ENCODE measurements at regions not wholly inside any gene's neighbourhood (a gene's known extent, or its start where the extent isn't known, plus 50 kb on each side); places are given as distances from the start of the nearest gene placed in this dataset.

DNA sequence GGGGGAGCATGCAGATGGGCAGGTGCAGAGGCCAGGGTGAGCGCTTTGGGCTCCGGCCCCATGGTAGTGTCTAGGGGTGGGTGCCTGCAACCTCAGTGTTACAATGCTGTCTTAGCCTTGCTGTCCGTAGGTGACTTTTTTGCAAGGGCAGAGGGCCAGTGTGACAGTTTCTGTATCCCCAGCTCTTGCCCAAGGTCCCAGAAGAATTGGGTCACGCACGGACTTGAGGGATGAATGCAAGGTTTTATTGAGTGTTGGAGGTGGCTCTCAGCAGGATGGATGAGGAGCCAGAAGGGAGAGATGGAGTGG is 492.5 kb downstream of the AGTPBP1 start:
- no peak for DNase-seq

DNA sequence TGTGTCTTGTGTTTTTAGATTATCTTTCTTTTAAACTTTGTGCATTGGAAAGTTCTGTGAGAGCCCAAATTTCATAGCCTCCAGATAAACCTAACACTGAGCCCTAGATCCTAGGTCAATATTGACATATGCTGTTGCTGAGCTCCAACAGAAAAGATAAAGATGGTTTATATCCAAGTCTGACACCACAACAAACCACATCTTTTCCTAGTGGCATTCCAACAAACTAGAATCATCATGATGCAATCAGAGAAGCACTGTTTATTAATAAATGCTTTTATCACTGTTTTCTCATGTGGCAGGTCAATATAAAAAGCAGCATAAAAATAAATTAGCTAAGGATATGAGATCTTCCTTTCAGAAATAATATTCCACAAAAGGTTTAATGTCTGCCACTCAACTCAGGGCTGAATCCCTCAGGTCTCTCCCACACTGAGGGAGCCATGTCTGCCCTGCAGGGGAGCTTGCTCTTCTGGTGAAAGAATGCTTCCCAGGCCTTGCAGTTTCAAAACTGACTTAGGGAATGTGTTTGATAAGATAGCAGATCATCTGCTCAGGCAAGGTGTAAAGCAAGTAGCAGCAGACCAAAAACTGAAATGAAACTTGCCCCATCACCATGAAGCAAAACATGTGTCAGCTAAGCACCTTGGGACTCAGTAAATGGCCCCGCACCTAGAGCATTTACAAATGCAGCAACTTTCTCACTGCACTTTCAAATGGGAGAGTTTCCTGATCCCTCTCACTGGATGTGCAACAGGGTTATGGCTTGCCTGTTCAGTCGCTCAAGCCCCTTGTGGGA is 493.0 kb downstream of the AGTPBP1 start:
- no peak for DNase-seq

DNA sequence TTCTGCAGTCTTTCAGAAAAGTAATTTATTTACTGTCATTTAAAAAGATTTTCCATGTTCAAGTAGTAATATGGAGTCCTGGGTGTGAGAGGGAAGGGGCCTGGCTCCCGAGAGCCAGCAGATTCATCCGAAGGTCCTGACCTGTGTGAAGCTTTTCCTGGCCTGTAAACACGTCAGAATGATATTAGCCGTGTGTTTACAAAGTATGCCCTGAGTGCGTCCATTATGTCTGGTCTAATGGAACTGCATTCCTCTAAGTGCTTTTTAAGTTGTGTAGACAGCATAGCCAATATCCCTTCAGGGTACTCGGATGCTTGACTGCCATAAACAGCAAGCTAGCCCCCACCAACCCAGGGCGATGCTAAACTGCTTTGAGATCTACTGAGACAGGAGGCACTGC is 495.2 kb downstream of the AGTPBP1 start:
- DNase-seq = peak; percentile 48

DNA sequence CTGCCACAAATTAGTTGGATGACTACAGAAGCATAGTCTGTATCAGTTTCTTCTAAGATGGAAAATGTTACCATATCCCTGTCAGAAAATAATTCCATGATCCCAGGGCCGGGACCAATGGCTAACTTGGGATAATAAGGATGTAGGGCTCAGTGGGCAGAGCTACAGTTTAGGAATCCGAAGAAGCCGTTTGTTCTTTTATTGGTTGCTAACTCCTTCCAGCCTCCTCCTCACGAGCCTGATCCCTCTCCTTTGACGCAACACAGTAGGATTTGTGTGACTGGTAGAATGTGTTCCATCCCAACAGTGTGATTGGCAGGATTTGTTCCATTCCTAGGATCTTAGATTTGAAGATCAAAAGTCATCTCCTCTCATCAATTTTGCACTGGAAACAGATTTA is 496.9 kb downstream of the AGTPBP1 start:
- DNase-seq = no peak

DNA sequence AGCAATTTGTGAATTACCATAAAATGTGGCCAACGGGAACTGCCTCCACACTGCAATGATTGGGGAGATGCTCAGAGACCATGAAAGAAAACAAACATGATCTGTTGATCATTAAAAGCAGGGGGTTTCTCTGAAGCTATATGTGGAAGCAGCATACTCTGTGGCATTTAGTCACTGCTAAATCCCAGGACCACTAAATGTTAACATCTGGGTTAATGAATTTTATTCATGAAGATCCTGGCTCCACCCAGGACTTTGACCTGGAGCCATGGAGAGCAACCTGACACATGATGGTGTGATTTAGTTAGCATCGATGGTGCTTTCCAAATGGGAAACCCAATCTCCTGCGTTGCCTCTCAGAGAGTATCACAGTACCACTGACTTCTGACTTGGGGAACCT is 497.8 kb downstream of the AGTPBP1 start:
- no peak for DNase-seq

DNA sequence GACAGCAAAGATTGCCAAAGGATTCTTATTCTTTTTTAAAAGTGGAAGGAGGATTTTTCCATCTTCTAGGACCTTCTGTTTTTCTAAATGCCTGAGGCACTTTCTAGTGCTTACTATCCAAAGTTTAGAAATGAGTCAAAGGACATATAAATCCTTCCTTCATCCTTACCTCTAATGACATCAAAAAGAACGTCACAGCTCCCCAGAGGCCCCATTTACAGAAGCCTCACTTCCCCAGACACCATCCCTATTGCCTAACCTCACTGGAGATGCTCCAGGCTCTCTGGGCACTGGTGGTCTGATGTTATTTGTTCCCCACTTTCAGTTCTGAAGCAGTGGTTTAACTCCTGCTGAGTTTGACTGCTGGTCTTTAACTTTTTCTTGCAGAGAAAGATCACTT is 504.3 kb downstream of the AGTPBP1 start:
- DNase-seq = no peak

DNA sequence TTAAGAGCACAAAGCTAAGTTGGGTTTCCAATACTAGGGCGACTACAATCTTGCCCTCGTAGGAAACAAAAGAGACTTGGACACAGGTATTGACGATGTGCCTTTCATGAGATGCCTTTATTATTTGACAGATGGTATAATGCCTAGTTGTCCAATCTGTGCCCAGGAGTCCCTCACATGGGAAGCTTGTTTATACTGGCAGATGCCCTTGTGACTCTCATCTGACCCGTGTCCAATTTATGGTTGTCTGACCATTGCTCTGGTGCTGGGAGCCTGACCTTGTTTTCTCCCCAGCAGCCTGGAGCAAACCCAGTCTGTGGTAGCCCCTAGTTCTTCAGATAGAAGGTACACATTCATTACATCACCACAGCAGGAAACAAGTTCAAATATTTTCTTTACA is 511.7 kb downstream of the AGTPBP1 start:
- DNase-seq = no peak

DNA sequence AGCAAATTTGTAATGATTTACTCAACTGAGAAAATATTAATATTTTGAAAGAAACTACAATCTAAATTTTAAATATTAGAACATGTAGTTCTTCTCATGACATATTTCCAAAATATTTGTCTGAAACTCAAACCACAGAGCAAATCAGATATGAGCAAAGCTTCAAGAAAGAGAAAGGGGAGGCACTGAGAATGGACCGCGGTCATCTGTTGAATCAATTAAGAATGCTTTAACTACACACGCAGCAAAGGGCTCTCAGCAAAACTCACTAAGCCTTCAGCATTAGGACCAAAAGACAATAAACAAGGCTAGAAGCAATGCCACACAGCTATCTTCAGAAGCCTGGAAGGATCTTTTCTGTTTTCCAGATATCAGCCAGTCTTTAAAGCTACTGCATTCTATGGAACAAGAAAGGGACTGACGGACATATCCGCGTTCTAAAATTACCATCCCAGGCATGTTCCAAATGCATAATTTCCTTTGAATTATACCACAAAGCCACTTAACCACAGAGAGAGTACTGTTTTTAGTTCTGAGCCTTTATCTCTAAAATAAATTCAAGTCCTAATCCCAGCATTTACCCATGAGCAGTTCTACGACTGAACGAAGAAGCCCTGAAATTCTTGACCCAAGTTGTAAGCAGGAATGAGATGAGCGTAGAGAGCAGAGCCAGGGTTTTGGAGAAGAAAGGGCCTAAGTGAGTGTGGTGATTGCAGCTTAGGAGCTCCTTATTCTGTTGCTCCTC is 513.5 kb downstream of the AGTPBP1 start:
- DNase-seq = no peak

DNA sequence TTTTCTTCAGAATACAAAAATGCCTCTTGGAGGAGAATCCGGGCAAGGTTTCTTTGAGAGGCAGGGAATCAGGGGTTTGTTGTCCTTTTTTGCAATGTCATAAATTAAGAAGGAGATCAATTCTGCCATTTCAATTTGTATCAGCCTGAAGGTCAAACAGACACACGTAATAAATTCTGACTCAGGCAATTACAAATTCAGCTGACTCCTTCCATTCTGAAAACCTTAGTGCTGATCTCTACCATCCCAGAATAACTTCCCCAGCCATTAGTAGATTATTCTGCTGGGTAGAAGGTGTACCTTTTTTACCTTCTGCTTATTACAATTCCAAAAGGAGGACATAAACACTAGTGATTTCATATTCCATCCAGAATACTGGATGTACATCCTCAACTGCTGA is 516.6 kb downstream of the AGTPBP1 start:
- no peak for DNase-seq

DNA sequence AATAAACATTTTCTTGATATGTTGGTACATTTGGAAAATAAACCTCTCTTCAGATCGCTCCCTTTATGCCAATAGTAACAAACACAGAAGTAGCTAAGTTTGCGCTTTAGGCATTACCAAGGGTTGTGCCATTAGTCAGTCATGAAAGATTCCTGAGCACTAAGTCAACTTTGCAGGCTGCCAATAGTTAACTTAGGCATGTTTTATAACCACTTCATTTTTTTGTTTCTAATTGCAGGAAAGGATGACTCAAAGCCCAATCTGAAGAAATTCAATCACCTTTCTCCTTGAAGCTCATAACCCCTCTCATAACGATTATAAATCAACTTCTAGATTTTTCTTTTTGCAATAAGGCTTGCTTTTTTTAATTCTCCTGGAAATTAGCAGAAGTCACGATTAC is 517.0 kb downstream of the AGTPBP1 start:
- DNase-seq = no peak

DNA sequence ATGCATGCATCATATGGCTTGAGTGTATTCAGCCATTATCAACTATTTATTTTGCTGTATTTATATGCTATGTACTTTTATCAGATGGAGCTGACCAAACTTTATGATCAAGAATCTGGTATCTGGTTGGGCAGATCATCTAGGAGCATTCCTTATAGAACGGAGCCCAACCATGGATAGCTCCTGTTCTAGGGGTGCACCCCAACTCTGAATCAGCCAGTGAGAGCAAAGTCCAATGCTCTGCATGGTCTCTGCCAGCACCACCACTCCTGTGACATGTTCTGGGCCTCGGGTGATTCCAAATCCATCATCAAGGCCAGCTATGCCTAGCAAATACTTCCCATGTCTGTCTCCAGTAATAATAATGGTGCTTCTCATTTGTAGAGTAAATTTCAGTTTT is 517.5 kb downstream of the AGTPBP1 start:
- DNase-seq = no peak

DNA sequence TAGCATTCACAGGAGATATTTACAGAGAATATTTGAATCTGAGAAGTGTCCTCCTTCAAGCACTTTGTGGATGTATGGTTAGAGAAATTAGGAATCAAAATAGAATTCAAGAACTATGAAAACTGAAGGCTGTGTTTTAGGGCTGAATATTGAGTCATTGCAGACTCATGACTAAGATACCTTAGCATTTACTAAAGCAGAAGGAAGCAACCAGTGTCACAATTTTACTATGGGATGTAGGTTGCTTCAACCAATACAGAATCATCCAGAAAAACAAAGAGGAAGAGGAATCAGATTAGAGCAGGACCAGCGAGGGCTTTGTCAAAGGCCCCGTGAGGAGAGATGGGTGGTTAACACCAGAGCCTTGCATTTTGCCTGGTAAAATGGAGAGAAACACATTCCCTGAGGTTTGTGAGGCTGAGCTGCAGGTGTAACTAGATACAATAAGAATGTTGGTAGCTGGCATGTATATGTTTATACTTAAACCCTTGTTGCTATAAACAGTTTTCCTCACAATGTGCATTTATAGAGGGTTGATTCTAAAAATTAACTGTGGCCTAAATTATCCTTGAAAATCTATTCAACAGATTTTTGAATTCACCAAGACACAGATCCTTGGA is 518.1 kb downstream of the AGTPBP1 start:
- no peak for DNase-seq

DNA sequence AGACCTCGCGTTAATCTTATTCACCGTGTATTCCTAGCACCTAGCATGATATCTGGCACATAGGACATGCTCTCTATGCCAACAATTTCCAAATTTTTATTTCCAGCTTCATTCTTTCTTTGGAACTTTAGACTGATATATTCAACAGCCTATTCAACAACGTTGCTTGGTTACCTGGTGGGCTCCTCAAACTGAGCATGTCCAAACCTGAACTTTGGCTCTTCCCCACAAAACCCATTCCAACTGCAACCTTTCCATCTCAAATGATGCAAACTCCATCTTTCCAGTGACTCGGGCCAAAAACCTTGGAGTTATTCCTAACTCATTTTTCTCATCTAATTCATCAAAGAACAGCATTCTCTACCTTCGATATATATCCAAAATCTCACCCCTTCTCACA is 525.2 kb downstream of the AGTPBP1 start:
- DNase-seq = no peak

DNA sequence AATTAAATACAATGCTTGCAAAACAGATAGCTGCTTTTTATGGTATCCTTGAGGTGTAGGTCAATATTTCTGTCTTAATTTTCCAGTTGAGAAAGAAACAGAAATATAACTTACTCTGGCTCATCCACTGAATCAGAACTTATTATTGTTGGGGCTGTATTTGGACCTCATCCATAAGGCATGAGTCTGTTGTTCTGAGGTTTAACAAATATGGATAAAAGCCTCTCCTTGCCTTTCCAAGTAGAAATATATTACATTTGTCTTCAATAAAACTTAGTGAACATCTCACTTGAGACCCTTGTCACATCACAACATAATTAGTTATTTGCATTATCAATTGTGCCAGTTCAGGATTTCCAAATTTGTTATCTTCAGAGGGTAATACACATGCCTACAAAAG is 525.8 kb downstream of the AGTPBP1 start:
- no peak for DNase-seq

DNA sequence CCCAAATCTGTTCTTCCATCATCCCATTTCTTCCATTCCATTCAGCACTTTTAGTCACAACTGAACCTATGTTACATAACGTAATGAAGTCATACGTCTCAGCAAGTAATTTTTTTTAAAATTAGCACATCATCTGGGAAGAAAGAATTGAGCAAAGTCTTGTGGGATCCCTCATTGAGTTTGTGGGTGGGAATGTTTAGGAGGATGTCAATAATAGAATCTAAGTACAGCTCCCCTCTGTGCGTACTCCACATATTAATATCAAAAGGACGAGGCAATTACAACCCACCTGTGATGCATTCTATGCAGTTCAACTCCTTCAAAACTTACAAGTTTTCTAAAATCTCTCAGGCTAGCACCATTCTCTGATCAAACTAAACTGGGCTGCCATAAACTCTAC is 526.3 kb downstream of the AGTPBP1 start:
- DNase-seq = no peak

DNA sequence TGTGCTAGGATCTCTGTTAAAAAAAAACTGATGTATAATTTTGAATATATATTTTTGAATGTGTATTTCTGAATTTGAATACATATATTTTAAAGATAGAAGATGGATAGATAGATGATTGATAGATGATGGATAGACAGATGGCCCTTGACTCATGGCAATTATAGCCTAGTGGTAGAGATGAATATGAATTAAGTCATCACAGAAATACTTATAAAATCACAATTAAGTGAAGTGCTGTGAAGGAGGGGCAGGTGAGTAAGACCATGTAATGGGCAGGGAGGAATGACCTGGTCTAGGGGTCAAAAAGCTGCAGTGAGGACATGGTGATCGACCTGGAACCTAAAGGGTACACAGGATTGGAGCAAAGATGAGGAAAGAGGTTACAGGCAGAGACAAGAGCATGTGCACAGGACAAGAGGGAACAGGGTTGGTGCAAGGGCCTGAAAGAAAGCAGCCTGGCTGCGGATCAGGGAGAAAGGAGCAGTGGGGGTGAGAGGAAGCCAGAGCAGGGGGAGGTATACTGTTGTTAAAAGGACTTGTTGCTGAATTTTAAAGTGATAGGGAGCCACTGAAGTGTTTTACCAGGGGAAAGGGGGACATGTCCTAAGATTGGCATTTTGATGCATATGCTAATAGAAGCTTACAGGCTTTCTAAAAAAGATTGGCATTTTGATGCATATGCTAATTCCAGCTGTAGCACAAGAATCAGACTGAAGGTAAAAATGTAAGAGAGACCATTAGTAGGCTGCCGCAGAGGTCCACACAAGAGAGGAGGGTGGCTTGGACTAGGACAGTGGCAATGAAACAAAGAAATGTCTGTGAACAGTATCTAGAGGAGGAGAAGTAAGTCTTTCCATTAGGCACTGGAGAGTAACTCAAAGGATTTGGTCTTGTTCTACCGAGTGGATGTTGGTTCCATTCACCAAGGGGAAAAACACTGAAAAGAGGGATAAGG is 527.8 kb downstream of the AGTPBP1 start:
- no peak for DNase-seq

DNA sequence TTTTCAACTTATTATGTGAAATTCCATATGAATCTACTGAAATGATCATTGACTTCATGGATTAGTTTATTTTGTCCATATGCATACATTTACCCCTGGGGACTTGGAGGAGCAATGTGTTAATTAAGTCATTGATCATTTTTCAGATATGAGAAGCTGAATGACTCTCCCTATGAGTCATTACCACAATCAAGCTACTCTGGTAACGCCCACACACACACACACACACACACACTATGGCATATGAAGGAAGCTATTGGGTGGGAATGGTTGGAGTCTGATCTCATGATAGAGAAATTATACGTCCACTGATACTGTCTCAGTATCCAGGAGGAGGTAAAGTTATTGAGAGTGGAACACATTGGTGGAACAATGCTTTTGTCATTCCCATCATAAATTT is 528.9 kb downstream of the AGTPBP1 start:
- DNase-seq = no peak

DNA sequence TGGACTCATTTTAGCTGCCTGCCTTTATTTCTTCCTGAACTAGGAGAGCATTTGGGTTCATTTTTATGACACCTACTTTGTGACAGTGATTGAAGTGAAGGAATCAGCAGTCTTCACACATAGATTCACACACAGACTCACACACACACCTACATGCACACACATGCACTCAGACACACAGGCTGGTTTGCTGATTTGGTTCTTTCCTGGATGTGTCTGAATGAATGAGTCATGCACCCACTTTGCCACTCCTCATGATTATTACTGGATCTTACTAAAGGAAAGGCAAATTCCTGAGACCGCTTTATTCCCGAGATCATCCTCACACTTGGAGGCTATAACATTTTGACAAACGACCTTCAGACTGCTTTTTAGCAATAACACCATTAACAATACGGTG is 529.5 kb downstream of the AGTPBP1 start:
- no peak for DNase-seq

DNA sequence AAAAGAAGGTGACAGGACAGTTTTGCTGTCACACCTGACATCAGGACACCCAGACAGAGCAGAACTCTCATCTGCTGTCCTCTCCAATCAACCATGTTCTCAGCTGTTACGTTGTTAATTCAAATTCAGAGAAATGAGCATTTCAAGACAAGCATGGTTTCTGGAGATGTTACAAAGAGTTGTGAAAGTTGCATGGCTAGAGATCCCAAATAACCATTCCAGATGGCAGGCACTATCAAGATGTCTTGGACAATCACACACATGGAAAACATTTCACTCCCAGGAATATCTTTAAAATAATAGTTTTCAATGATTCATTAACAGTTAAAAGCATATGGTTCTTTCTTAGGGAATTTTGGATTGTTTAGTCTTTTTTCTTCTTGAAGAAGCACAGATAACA is 533.1 kb downstream of the AGTPBP1 start:
- no peak for DNase-seq

DNA sequence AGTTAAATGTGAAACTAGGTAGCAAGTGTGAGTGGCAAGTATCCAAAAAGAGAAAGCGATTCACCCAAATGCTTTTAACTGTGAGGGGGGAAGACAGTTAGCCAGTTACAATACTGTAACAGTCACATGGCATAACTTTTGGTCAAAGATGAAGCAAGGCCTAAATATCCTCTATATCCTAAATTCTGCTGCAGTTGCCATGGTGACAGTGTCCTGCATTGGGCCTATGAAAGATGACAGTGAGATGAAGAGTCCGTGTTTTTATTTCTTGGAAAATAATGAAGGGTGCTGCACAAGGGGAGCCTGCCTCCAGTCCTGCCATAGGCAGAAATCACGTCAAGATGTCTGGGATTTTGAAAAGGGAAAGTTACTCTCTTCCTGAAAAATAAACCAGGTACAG is 534.6 kb downstream of the NTRK2 start:
- no peak for DNase-seq

DNA sequence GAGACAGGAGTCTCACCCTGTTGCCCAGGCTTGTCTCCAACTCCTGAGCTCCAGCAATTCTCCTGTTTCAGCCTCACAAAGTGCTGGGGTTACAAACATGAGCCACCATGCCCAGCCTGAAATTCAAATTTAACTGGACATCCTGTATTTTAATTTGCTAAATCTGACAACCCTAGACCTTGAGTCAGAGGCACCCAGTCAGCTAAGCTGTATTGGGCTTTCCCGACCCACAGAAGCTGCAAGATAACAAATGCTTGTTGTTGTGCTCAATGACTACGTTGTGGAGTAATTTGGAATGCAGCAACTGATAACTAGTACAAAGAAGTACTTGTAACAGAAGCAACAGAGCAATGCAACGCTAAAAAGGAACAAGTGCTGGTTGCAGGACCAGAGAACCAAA is 533.1 kb downstream of the NTRK2 start:
- no peak for DNase-seq

DNA sequence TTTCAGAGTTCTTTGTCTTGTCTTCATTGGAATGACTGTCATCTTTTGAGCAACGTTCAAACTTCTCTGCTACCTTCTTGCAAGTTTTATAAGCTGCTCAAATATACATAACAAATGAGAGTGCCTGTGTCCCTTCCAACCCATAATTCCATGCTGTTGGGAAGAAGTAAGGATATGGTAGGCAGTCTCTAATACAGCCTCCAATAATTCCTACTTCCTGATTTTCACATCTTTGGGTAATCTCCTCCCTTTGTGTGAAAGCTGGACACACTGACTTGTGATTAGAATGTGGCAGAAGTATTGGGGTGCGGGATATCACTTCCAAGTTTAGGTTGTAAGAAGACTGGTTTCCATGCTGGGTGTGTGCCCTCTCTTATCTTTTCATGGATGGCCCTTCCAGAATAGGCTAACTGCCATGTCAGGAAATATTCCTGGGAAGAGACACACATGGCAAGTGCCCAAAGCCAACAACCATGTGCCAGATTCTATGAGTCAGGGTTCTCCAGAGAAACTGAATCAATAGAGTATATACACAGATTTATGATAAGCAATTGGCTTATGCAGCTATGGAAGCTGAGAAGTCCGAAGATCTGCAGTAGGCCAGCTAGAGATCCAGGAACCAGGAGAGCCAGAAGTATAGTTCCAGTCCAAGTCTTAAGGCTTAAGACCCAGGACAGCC is 531.3 kb downstream of the NTRK2 start:
- no peak for DNase-seq
